HS-27A (cell line): ENCODE measurements at regions not wholly inside any gene's neighbourhood (a gene's known extent, or its start where the extent isn't known, plus 50 kb on each side); places are given as distances from the start of the nearest gene placed in this dataset.
"Not testable (repeated sequence)": the region's sequence is repeated elsewhere in the genome, so short reads cannot be mapped to it uniquely, and the experiment has no call there.

ENCODE experiments used
- DNase-seq: peaks from one replicate; pipeline ENCODE4 v3.0.0-alpha.2; 2012; ENCODE audit warnings: low read depth, missing footprints

DNA sequence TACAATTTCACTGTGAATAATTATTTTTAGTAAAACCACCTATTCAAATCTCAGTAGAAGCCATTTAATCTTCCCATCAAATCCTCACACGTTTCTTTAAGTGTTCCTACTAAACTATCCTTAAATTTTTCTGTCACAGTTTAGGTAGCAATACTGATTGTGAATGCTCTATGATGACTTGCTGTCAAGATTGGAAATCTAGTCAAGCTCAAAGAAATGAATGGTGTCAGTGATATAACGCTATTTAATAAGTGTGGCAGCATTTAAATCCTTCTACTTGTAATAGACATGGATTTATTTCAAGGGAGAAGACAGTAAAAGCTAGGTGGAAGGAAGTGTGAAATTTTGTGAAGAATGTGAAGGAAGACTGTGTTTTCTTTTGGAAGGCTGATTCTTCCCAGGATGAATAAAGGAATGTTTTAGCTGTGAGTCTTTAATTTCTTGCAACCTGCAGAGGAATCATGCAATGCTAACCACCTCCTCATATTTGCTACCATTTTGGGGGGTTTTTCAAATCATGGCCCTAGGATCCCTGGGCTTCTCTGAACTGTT lies 936.7 kb upstream of the NEGR1 start:
- no peak for DNase-seq

DNA sequence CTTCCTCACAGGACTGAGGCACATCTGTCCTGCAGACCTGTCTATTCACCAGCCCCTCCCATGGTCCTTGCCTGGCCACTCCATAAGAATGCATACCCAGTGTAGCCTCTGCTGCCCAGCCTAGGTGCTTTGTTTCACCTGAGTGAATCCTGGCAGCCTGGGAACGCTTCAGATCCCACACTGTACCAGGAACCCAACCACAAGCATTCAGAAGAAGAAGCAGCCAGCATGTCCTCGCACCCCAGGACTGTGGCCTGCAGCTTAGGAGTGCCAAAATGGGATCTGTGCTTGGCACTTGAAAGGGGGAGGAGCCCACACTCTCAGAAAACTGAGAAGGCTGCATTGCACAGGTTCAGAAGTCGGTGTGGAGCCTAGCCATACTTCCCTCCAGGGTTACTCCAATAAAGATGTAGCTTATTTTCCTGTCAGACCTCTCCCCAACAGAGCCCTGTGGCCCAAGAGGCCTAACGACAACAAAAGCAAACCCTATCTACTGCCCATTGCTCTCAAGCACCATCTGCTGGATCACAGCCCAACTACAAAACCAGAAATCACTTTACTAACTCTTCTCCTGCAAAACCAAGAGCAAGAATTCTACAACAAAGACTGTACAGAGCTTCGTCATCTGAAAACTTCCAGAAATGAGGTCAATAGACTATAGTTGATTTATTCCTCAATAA lies 923.1 kb upstream of the NEGR1 start:
- DNase-seq = no peak

DNA sequence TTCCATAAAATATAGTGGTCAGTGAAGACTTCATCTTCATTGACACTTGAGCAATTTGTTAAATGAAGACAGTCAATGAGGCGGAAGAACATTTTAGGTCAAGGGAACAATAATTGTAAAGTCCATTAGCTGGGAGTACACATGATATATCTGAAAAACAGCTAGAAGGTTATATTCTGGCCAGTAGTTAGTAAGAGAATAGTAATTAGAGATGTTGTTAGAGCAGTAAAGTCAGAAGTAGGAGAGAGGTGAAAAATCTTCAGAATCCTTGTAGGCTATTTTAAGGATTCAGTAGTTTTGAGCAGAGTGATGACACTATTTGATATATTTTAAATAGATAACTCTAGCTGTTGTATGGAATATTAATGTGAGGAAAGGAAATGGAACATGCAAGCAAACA lies 915.6 kb upstream of the NEGR1 start:
- DNase-seq = no peak

DNA sequence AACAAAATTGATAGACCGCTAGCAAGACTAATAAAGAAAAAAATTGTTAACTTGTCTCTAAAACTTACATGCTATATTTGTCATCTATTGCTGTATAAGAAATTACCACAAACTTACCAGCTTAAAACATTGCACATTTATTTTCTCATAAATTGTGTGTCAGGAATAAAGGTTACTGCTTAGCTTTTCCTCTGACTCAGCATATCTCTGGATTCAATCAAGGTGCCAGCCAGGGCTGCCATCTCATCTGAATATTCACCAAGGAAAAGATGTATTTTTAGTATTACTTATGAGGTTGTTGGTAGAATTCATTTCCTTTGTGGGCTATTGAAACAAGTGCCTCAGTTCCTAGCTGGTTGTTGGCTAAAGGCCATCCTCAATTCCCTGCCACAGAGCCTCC lies 912.6 kb upstream of the NEGR1 start:
- DNase-seq = no peak

DNA sequence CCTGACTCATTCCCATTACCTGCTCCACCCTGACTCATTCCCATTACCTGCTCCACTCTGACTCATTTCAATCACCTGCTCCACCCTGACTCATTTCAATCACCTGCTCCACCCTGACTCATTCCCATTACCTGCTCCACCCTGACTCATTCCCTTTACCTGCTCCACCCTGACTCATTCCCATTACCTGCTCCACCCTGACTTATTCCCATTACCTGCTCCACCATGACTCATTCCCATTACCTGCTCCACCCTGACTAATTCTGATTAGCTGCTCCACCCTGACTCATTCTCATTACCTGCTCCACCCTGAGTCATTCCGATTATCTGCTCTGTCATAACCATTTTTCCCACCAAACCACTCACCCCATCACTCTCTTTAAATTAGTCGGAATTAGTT lies 901.2 kb upstream of the NEGR1 start:
- DNase-seq = not testable (repeated sequence)

DNA sequence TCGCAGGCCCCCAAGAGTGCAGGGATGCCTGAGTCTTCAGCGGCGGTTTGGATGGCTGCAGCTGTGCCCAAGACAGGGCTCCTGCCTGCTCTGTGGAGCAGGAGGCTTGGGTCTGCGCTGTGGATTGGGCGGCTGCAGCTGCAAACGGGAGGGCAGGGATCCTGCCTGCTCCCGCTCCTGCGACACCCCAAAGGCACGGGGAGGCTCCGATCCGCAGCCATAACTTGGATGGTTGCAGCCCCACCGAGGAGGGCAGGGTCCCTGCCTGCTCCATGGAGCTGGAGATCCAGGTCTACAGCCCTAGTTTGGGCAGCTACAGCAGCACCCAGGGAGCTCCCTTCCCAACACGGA lies 898.8 kb upstream of the NEGR1 start:
- no peak for DNase-seq

DNA sequence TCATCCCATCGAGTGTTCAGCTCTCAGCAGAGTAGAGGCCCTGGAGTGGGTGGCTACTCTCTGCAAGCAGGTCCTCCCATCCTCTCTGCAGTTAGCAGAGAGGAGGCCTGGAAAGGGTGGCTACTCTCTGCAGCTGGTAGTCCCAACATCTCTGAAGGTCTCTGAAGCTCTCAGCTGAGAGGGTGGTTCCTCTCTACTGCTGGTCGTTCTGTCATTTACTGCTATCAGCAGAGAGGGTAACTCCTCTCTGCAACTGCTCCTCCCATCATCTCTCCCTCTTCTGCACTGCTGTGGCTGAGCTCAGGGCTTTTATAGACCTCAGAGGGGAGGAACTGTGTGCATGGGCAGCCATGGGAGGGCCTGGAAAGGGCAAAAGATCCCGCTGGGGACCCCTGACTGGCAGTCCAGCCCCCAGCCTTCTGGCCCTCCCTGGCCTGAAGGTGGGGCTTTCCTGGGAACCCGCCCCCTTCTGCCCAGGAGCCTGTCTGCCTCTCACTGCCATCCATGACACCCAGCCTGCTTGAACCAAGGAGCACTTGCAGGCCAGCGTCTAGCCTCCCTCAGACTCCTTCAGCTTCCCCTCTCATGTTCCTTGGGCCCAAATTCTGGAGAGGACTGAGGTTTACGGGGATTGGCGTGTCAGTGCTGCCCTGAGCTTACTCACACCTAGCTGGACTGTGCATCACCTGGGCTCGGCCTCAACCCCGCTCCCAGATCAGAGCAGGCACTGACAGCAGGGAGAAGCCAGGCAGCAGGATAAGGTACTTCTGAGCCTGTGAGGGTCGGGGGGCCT lies 898.3 kb upstream of the NEGR1 start:
- no peak for DNase-seq

DNA sequence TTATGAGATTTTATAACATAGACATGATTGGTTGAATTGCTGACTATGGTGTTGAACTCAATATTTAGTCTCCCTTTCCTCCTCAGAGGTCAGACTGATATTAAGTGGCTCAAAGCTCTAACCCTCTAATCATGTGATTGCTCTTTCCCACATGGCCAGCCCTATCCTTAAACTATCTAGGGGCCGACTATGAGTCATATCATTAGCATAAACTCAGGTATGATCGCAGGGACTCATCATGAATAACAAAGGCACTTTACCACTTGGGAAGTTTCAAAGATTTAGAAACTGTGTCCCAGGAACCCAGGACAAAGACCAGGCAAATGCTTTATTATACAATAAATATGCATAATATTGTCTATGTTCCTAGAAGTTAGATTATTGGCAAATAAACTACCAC lies 894.6 kb upstream of the NEGR1 start:
- no peak for DNase-seq

DNA sequence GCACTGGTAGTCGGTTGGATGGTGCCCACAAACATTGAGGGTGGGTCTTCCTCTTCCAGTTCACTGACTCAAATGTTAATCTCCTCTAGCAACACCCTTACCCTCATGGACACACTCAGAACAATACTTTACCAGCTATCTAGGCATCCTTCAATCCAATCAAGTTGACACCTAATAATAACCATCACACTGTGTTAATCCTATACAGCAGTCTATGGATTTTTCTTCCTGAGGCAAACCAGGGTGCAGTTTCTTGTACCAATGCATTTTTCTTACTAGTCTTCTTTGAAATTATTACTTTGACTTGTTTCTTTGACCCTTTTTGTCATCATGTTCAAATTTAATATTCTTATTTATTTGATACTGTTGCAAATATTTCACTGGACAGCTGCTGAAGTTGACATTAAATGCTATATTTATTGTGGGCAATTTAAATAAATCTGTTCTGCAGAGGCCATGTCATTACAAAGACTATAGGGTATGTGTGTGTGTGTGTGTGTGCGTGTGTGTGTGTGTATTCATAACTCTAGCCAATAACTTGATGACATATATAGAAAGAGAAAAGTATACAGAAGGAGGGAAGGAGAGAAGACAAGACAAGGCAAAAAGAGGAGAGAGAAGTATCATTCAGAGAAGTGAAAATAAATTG lies 884.8 kb upstream of the NEGR1 start:
- DNase-seq = no peak

DNA sequence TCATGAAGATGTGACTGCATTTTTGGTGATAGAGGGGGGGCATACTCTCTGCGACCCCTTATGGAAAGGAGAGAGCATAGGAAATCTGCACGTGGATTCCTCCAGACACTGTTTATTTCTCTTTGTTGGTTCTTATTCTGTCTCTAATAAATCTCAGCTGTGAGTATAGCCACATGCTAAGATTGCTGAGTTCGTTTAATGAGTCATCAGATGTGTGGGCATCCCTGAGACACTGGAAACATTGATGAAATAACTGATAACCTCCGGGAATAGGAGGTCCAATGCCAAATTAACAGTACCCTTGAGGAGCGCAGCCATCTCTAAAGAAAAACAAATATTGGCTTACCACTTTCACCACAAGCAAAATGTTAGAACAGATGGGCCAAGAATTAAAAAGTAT lies 880.2 kb upstream of the NEGR1 start:
- no peak for DNase-seq

DNA sequence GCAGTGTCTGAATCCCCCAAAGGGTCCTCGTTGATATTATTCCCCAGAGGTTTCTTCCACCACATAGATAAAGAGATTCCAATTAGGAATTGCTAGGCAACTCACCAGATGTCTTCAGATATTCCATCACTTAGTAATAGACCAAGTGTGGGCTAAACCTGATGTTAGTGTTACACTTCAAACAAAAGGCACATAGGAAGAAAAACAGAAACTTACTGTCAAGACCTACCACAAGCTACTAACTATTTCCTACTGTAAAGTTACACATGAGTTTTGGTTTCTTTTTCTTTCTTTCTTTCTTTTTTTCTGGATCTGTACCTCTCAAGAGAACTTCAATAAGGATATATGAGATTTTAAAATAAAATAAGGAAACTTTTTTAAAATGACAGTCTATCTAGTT lies 879.1 kb upstream of the NEGR1 start:
- DNase-seq = no peak

DNA sequence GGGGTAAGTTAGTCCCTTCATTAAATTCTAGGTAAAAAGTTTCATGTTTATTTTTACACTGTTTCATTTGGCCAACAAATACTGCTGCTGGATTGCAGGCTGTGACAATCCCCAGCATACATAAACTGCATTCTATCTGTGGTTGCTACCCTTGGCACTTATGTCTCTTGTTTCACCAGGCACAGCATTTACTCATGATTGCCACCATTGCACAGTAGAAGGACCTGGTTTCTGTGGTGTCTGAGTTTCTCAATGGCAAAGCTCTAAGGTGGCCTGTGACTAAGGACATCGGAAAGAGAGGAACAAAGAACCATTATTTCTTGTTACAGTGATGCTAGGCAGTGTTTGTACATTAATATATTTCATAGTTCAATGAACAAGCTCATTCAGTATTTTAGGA lies 878.4 kb upstream of the NEGR1 start:
- DNase-seq = no peak

DNA sequence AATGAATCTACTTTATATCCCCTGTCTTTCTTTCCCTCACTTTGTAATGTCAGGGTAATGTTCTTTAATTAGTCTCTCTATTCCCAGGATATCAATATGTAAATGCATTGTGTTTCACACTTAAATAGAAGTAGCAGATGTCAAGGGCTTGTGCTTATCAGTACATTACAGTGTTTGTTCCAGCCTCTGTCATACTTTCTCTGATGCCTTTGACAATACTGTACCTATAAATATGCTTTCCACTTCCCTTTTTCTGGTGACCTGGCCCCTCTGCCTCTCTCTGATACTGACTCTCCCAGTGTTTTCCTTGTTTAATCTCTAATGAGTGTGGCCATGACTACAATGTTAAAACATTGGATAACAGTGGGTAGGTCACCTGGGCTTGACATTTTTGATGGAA lies 862.0 kb upstream of the NEGR1 start:
- no peak for DNase-seq

DNA sequence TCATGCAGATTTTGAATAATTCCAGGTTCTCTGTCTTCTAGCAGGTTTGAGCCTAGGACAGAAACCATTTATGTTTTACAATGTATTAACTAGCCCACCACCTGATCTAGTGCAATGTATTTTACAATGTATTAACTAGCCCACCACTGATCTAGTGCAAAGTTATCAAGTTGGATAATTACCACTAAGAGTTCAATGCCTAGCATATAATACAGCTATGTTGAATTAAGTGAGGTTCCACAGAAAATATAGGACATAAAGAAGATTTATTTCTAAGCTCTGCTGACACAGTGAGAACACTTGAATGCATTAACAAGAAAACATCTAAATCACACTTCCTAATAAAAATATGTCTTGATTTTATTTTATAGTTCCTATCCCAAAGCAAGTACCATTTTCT lies 854.6 kb upstream of the NEGR1 start:
- DNase-seq = no peak

DNA sequence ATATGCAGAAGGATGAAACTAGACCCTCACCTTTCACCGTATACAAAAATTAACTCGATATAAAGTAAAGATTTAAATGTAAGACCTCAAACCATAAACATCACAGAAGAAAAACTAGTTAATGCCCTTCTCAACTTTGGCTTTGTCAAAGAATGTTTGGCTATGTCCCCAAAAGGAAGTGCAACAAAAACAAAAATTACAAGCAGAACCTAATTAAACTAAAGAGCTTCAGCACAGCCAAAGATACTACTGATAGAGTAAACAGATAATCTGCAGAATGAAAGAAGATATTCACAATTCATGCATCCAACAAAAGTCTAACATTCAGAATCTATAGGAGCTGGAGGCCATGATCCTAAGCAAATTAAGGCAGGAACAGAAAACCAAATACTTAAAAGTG lies 824.6 kb upstream of the NEGR1 start:
- no peak for DNase-seq

DNA sequence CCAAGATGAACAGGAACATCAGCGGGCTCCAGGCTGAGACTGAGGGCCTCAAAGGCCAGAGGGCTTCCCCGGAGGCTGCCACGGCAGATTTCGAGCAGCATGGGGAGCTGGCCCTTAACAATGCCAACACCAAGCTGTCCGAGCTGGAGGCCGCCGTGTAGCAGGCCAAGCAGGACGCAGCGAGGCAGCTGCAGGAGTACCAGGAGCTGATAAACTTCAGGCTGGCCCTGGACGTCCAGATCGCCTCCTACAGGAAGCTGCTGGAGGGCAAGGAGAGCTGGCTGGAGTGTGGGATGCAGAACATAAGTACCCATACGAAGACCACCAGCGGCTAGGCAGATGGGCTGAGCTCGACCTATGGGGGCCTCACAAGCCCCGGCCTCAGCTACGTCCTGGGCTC lies 823.4 kb upstream of the NEGR1 start:
- DNase-seq = no peak

DNA sequence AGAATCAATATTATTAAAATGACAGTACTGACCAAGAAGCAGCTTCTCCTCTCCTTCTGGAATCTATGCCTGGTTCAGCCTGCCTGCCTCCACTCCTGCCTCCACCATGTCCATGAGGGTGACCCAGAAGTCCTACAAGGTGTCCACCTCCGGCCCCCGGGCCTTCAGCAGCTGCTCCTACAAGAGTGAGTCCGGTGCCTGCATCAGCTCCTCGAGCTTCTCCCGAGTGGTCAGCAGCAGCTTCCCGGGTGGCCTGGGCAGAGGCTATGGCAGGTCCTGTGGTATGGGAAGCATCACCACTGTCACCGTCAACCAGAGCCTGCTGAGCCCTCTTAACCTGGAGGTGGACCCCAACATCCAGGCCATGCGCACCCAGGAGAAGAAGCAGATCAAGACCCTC lies 822.4 kb upstream of the NEGR1 start:
- no peak for DNase-seq

DNA sequence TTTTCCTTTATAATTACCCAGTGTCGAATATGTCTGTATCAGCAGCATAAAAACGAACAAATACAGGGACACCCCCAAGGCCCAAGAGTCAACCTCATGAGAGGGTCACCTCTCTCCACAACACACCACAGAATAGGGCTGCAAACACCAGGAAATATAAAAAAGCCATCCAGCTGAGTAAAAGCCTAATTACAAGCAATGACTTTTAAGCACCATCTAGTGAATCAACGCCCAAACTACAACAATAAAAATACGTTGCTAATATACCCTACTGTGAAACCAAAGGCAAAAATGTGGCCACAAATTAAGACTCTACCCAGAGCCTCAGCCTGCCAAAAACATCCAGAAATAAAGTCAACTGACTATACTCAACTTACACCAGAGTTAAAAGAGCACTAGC lies 817.9 kb upstream of the NEGR1 start:
- DNase-seq = no peak

DNA sequence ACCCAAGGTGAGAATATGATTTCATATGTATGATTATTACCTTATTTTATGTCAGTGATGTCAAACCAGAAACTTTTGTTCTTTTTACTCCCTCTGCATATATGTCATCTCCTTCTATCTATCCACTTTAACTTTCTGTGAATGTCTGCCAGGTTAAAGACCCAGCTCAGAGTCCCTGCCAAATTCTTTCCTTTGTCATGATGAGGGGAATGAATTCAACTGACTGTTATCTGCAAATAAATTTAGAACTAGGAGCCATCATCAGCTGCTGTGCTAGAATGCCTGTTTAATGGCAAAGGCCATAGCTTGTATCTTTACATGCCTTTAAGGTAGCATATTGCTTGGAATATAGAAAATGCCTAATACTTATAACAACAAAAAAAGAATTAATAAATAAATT lies 815.6 kb upstream of the NEGR1 start:
- DNase-seq = no peak

DNA sequence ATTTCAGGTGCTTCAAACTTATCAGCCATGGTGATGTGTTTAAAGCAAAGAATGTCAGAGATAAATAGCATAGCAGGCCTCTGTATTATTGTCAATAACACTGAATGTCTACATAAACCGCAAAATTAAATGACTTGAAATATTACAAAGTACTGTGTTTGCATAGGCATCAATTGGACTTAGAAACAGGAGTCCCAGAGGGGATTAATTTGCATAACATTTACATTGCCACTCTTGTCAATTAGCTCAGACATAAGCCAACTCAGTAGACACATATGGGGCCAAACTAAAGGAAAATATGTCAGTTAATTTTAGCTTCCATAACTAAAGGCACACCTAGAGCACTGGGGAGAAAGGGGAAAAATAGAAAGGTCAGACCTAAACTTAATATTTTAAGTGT lies 814.5 kb upstream of the NEGR1 start:
- DNase-seq = no peak

DNA sequence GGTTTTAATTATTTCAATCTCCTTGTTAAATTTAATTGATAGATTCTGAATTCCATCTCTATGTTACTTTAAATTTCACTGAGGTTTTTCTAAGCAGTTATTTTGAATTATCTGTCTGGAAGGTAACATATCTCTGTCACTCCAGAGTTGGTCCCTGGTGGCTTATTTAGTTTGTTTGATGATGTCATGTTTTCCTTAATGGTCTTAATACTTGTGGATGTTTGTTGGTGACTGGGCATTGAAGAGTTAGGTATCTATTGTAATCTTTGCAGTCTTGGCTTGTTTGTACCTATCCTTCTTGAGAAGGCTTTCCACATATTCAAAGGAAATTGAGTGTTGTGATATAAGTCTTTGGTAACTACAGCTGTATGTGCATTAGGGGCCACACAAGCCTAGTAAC lies 810.0 kb upstream of the NEGR1 start:
- no peak for DNase-seq

DNA sequence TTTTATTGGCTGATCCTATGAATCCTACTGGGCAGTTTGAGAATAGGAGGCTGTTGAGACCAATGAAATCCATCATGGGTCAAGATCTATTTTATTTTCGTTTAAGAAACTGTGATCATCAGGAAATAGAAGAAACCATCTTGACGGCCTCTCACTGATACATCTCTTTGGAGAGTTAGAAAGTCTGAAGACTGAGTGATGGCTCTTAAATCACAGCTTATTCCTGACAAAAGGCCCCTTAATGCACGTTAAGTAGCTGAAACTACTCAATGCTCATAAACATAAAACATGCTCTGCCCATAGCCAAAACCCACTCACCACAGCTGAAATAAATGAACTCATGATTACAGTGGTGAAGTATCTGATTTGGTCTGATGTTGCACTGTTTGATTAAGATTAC lies 784.5 kb upstream of the NEGR1 start:
- DNase-seq = no peak

DNA sequence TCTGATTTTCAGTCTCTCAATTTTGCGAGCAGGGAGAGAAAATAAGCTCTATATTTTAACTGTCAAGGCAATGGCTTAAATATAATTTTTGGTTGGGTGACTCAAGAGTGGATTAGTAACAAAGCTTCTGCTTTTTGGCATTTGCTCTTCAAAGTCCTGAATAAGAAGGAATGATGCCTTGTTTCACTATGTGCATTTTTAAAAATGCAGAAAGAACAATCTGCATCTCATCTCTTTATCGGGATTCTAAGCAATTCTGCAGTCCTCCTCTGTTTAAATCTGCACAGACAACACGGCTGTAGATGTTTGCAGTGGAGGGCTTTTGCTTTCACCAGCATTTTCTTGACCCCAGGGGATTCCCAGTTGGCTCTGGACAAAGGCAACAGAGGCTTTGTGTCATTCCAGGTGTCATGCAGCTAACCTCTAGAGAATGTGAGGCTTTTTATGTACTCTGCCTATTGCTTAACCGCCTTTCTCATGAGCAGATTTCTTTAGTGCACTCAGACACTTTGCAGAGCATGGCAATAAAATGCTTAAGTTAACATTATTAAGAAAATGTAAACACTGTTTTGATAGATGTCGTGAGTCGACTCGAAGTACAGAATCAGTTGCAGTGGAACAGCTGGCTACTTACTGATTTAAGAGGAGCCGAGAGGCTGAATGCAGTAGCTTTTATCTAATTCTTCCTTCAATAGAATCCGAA lies 783.2 kb upstream of the NEGR1 start:
- DNase-seq = no peak
